ENCODE measurements at regions not wholly inside any gene's neighbourhood (a gene's known extent, or its start where the extent isn't known, plus 50 kb on each side); places are given as distances from the start of the nearest gene placed in this dataset.

GRCh38 chr12:53866727-53867126 is 71.9 kb upstream of the HOXC13 start:
- TF ChIP-seq CTCF (IDR thresholded peaks at IDR 0.05 in 8 of 11, conservative IDR thresholded peaks at IDR 0.05 in 3 of 11), result no peak
- TF ChIP-seq POLR2AphosphoS5 (IDR thresholded peaks at IDR 0.05), result no peak
- TF ChIP-seq POLR2A (IDR thresholded peaks at IDR 0.05), result no peak
- Histone ChIP-seq H3K9me3 (no peaks in the 10 kb centered on the region), H3K36me3 (no peaks in the 10 kb centered on the region), H3K27me3 (replicated peaks in 1 of 7) (peaks cover 0 to 64% (median 0%) of the 10 kb centered on the region in 7 donors), H3K27ac (no peak overlapping the region), H3K4me1 (no peaks in the 10 kb centered on the region), H3K4me3 (no peak overlapping the region)
- intact Hi-C loops (cut with DNase I; ENCODE audit: low total_unique reads), result no loop called here
- WGBS, 5 donors, result 57 to 76% (median 67%) methylated on average over 3 of the region's 3 CpGs
- DNase-seq, result no peak

GRCh38 chr12:53867216-53868012 is 71.2 kb upstream of the HOXC13 start:
- Histone ChIP-seq H3K27me3 (replicated peaks in 1 of 7) (peaks cover 0 to 61% (median 4%) of the 10 kb centered on the region in 7 donors), H3K27ac (no peak overlapping the region), H3K36me3 (no peaks in the 10 kb centered on the region), H3K4me1 (no peaks in the 10 kb centered on the region), H3K9me3 (no peaks in the 10 kb centered on the region), H3K4me3 (no peak overlapping the region)
- TF ChIP-seq CTCF (IDR thresholded peaks at IDR 0.05 in 8 of 11, conservative IDR thresholded peaks at IDR 0.05 in 3 of 11) (no peak), POLR2AphosphoS5 (IDR thresholded peaks at IDR 0.05) (no peak), POLR2A (IDR thresholded peaks at IDR 0.05) (no peak)
- intact Hi-C loops (cut with DNase I; ENCODE audit: low total_unique reads), result no loop called here
- DNase-seq, result no peak
- 26 to 75% (median 31%) methylated on average over 3 of the region's 3 CpGs for WGBS, 5 donors

DNA sequence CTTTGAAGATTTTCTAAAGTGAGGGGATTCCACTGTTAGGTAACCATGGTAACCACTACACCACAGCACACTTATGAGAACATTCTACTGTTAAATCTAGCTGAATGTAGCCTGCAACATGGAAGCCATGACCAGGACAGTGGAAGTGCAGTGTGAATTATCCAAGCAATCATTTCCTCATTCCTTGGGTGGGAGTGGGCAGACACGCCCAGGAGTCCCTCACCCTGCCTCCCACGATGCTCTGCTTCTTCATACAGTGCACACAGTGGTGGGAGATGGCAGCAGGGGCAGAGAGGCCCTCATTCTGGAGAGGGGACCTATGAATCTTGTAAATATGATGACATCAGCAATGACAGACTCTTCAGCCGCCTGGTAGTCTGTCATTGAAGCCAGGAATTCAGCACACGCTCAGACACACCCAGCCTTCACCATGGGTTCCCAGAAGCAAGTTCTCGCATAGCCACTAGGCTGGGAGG is 70.1 kb upstream of the HOXC13 start:
- intact Hi-C loops (cut with DNase I; ENCODE audit: low total_unique reads), result no loop called here
- WGBS, 5 donors, result 74 to 85% (median 78%) methylated on average over 5 of the region's 5 CpGs
- TF ChIP-seq CTCF (IDR thresholded peaks at IDR 0.05 in 8 of 11, conservative IDR thresholded peaks at IDR 0.05 in 3 of 11) (no peak), POLR2AphosphoS5 (IDR thresholded peaks at IDR 0.05) (no peak), POLR2A (IDR thresholded peaks at IDR 0.05) (no peak)
- H3K36me3 ChIP-seq, result no peaks in the 10 kb centered on the region
- no peak overlapping the region for H3K4me3 ChIP-seq
- H3K9me3 ChIP-seq, result no peaks in the 10 kb centered on the region
- no peak for DNase-seq
- no peaks in the 10 kb centered on the region for H3K4me1 ChIP-seq
- no peak overlapping the region for H3K27ac ChIP-seq
- peaks cover 0 to 67% (median 12%) of the 10 kb centered on the region in 7 donors for H3K27me3 ChIP-seq (replicated peaks in 1 of 7)

DNA sequence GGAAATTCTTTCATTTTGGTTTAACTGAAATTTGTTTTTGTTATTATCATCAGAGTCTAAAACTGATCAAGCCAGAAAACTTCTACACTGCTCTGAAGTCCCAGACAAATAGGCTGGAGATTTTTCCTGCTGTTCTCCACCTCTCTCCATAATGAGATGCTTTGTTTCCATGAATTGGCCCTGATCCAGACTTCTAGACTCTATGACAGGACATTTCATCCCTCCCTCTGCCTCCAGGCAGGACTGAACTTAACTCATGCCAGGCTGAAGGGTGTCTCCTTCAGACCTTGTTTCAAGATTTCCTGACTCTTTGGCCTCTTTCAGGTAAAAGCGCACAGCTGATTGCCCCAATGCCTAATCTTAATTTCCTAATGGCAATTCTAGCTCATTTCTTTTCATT is 69.1 kb upstream of the HOXC13 start:
- no peak for DNase-seq
- H3K4me1 ChIP-seq, result no peaks in the 10 kb centered on the region
- no peaks in the 10 kb centered on the region for H3K9me3 ChIP-seq
- 92 to 100% (median 97%) methylated on average over 1 of the region's 1 CpG for WGBS, 5 donors
- intact Hi-C loops (cut with DNase I; ENCODE audit: low total_unique reads), result no loop called here
- peaks cover 0 to 65% (median 12%) of the 10 kb centered on the region in 7 donors for H3K27me3 ChIP-seq (replicated peaks in 1 of 7)
- H3K36me3 ChIP-seq, result no peaks in the 10 kb centered on the region
- H3K27ac ChIP-seq, result no peak overlapping the region
- H3K4me3 ChIP-seq, result no peak overlapping the region
- TF ChIP-seq POLR2AphosphoS5 (IDR thresholded peaks at IDR 0.05) (no peak), POLR2A (IDR thresholded peaks at IDR 0.05) (no peak), CTCF (IDR thresholded peaks at IDR 0.05 in 8 of 11, conservative IDR thresholded peaks at IDR 0.05 in 3 of 11) (no peak)

All from spleen (tissue), 11 donors.